SW 1271 (cell line): ENCODE measurements at regions not wholly inside any gene's neighbourhood (a gene's known extent, or its start where the extent isn't known, plus 50 kb on each side); places are given as distances from the start of the nearest gene placed in this dataset.
A peak's percentile ranks its signal among the peaks of the same experiment; 100 is the strongest.
"Not testable (repeated sequence)": the region's sequence is repeated elsewhere in the genome, so short reads cannot be mapped to it uniquely, and the experiment has no call there.

Source experiments
- DNase-seq, 2 experiments: peaks; one replicate each; lab custom pipeline; 2025; lab: John Stamatoyannopoulos, UW

DNA sequence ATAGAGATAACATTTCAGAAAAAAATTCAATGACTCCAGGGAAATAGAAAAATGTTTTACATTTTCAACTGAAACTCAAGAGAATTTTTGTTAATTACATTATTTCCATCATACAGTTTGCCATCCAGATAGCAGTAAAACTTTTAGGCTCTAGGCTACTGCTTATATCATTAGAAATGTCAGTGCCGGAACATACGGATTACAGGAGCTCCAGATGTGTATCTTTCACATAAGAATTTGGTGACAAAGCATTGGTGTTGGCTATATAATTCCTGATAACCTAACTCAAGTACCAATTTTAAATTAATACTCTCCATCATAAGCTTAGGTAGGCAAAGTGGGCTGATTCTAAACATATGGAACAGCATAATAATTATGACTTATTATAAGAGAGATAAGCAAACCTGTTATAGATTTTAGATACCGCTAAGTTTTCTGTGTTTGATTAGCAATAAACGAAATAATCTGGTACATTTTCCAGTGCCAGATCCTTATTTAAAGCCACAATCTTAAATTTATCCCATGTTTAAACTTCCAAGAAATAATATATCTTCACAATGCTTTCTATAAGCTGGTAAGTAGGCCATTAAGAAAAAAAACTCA is 637.9 kb downstream of the NXPH1 start:
- DNase-seq, result no peak

DNA sequence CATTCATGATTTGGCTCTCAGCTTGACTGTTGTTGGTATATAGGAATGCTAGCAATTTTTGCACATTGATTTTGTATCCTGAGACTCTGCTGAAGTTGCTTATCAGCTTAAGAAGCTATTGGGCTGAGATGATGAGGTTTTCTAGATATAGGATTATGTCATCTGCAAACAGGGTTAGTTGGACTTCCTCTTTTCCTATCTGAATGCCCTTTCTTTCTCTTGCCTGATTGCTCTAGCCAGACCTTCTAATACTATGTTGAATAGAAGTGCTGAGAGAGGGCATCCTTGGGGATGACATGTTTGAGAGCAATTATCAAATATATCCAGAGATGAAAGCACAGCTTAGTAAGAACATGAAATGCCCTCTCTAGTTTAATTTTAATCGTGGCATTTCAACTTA is 642.4 kb downstream of the NXPH1 start:
- DNase-seq, result not testable (repeated sequence)

DNA sequence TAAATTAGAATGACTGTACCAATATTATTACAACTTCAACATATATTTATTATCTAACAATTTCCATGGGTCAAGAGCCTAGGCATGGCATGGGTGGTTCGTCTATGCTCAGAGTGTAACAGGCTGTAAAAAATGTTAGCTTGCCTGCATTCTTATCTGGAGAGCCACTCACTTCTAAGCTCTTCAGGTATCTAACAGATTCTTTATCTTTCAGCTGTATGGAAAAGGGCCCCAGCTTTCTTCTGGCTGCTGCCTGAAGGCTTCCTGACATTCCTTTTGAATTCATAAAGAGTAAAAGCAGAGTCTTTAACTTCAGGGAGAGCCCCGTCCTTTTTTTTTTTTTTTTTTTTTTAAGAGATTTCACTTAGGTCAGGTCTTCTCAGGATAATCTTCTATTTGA is 648.8 kb downstream of the NXPH1 start:
- no peak for DNase-seq

DNA sequence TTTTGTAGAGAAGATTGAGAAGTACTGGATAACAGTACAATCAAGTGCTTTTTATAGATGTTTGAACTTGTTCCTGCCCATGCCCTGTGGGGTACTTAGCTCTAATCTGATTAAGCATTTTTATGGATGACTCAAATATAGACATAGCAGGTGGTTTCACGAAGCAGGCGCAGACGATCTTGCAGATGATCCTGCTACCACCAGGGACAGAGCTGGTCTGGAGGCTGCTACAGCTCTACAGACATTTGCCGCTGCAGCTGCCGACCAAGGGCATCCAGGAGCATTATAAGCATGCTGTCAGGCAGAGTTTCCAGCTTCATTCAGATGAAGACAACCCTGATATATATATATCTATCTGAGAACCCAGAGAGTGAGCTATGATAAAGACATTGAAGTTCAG is 650.4 kb downstream of the NXPH1 start:
- DNase-seq, result no peak

DNA sequence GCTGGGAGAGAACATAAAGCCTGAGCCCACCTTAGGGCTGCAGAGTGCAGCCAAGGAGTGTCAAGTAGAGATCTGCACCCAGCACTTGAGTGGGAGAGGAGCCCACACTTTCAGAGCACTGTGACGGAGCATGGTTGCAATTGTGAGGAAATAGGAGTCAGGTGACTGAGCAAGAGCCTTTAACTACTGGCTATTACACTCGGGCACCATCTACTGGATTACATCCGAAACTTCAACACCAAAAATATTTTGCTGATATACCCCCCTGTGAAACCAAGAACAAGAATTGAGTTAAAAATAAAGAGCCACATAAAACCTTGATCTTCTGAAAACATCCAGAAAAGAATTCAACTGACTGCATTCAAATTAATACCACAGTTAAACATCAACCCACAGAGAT is 657.9 kb downstream of the NXPH1 start:
- DNase-seq, result peak in 1 of 2 experiments; percentile 11

DNA sequence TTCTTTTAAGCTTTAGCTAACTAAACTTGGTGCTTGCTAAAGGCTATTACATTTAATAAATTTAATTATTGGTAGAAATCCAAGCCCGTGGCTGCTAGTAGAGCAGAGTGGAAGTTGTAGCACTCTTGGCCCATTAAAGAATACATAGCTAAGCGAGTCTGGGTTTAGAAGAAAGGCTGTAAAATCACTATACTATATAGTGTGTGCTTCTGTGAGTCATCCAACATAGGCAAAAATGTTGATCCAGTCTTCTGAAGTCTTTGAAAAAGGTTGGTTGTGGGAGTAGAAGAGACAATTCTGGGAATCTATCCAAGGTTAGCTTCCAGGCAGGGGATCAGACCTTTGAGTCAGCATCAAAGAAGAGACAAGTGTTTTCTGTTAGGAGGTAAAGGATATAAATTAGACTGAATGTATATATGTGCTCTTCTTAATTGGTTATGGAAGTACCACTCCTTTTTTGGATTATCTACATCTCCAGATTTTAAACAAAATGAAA is 664.2 kb downstream of the NXPH1 start:
- DNase-seq, result no peak

DNA sequence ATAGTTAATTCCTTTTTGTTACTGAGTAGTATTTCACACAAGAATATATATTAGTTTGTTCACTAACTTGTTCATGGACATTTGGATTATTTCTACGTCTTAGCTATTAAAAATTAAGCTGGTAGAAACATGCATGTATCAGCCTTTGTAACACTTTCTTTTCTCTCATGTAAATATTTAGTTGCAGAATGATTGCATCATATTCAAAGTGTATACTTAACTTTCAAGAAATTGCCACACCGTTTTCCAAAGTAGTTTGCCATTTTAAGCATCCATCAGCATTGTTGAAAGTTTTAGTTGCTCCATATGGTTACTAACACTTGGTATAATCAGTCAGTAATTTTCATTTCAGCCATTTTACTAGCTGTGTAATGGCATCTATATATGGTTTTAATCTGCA is 666.9 kb downstream of the NXPH1 start:
- no peak for DNase-seq

DNA sequence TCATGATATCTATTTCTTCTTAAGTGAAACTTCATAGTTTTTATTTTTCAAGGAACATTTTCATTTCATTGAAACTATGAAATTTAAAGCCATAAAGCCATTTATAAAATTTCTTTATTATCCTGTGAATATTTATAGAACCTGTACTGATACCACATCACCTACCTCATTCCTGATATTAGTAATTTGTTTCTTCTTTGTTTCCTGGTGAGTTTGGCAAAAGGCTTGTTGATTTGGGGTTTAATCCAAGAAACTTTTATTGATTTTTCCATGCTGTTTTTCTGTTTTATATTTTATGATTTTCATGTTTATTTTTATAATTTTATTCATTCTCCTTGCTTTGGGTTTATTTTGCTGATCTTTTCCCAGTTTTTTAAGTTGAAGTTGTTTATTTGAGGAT is 669.4 kb downstream of the NXPH1 start:
- DNase-seq, result no peak

DNA sequence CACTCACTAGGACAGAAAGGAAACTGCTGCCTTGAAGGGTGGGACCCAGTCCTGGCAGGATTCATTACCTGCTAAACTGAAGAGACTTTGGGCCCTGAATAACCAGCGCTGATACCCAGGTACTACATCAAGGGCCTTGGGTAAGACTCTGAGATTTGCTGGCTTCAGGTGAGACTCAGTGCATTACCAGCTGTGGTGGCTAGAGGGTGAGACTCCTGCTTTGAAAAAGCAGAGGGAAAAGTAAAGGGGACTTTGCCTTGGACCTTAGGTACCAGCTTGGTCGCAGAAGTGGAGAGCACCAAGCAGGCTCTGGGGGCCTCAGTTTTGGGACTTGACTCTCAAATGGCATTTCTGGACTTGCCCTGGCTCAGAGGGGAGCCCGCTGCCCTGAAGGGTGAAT is 673.3 kb downstream of the NXPH1 start:
- no peak for DNase-seq

DNA sequence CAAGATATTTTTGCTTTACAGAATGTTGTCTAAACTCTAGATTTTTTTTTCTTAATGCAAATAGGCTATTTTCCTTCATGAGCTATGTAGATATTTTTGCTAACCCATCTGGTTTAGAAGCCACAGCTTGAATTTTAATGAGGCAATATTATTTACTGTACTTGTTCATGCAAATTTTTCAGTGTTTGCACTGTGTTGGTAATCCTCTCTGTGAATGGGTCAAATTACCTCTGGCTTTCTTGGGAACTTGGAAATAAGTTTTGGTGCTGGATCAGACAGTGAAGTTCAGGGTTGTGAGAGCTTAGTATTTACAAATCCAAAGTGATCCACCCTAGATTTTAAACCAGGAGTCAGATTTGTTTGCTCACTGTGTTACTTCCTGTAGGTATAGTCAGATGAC is 686.9 kb downstream of the NXPH1 start:
- DNase-seq, result no peak

DNA sequence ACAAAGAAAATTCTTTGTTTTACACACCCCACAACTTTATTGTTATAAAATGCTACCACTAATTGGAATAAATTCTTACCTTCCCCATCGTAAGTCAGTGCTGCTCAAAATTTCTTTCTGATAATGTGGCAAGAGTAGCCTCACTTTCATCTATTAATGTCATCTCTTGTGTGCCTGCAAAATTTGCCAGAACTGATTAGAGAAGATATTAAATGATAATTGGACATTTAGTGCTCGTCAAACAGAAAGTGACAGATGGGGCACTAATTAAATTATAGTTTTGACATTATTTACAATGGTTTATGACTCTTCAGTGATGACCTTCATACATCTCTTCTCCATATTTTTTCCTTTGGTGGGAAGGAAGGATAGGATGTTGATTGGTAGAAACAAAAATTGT is 690.9 kb downstream of the NXPH1 start:
- no peak for DNase-seq

DNA sequence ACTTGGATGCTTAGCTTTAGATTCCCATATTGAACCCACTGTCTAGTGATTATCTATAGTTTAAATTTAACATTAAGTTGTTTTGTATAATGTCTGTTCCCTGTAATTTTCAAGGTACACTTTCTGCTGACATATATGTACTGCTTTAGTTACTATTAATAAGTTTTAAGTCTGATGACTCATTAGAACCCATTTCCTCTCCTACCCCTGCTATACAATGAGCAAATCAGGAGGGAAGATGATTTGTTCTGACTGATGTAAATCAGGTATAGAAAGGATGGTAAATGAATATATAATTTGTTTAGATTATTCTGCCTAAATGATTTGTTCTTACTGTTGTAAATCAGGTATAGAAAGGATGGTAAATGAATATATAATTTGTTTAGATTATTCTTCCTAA is 691.8 kb downstream of the NXPH1 start:
- no peak for DNase-seq

DNA sequence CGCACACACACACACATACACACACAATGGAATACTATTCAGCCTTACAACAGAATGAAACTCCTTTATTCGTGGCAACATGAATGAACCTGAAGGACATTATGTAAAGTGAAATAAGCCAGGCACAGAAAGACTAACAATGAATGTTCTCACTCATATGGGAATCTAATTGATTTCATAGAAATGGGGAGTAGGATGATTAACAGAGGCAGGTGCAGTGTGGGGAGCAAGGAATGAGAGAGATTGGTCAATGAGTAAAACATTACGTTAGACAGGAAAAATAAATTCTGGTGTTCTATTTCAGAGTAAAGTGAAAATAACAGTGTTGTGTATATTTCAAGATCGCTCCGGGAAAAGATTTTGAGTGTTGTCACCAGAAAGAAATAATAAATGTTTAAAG is 694.5 kb downstream of the NXPH1 start:
- DNase-seq, result no peak

DNA sequence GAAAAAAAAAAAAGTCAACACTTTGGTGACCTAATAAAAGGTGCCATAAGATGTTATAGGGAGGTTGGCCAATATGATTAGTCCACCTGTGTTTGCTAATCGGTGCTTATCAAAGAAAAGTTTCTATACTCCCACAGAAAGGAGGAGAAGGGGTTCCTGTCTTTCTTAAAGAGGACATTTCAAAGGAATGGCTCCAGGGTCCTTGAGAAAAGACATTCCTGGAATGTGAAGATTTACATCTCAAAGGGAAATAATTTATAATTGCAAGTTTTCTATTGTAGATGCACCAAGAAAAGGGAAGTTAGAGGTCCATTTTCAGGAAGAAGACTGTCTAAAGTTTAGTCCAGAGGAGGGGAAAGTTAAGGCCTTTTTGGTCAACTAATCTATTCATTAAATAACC is 715.3 kb downstream of the NXPH1 start:
- no peak for DNase-seq

DNA sequence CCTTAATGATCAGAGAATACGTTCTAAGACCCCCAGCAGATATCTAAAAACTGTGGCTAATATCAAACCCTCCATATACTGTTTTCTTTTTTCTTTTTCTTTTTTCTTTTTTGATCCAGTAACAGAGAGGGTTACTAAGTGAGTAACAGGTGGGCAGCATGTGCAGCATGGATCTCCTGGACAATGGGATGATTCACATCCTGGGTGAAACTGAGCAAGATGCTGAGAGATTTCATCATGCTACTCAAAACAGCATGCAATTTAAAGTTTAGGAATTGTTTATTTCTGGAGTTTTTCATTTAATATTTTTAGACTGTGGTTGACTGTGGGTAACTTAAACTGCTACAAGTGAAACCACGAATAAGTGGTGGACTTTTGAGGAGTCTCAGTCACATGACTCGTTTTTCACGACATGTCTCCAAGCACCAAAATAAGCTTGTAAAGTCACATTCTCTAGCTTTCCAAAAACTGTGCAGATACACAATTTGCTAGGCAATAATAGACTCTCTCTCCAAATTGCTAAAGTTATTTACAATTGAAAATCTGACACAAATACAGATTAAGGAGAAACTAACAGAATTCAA is 716.2 kb downstream of the NXPH1 start:
- peak in 1 of 2 experiments; percentile 37 for DNase-seq

DNA sequence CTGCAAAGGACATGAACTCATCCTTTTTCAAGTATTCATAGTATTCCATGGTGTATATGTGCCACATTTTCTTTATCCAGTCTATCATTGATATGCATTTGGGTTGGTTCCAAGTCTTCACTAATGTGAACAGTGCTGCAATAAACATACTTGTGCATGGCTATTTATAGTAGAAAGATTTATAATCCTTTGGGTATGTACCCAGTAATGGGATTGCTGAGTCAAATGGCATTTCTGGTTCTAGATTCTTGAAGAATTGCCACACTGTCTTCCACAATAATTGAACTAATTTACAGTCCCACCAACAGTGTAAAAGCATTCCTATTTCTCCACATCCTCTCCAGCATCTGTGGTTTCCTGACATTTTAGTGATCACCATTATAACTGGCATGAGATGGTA is 730.3 kb downstream of the NXPH1 start:
- DNase-seq, result not testable (repeated sequence)

DNA sequence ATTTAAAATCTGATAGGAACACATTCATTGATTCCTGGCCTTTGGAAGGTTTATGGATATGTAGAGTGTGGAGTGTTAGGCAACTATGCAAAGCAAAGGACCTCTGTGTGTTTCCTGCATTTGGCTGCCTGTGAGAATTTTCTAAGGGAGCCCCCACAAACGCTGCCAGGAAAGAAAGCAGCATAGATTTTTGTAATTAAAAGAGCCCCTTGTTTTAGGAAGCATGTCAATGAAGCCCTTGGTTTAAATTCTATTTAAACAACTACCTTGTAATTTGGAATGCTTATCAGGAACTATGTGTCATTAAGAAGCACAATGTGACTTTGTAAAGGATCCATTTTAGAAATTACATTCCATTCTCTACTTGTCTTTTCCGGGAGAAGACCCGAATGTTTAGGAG is 742.5 kb downstream of the NXPH1 start:
- DNase-seq, result no peak

DNA sequence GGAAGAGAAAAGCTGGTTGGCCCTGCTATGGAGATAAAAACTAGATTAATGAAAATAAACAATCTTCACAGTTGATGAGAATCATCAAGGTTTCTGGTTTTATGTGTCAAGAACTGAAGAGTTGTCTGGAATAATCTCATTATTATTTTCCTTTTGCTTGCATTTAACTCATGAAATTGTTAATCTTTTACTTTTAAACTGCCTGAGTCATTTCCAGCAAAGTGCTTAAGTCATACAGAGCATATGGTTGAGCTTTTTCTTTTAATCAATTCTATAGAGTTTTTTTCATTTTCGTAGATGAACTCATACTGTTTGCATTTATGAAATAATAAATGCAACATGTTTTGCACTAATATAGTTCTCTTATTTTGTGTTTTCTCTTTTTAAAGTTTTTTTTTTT is 747.9 kb downstream of the NXPH1 start:
- DNase-seq, result no peak

DNA sequence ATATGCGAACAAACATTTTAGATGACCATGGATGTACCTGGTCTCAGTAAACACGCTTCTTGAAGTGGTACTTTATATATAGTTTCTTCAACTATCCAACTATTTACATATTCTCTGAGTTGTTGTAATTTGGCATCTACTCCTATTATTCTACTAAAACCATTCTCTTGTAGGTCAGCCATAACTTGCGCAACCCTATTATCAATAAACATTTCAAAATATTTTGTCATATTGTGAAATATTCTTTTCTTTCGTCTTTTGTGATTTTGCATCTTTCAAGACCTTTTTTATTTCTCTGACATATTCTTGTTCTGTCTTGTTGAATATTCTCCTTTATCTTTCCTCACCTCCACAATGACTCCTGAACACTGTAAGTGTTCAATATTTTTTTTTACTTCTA is 753.3 kb downstream of the NXPH1 start:
- no peak for DNase-seq

DNA sequence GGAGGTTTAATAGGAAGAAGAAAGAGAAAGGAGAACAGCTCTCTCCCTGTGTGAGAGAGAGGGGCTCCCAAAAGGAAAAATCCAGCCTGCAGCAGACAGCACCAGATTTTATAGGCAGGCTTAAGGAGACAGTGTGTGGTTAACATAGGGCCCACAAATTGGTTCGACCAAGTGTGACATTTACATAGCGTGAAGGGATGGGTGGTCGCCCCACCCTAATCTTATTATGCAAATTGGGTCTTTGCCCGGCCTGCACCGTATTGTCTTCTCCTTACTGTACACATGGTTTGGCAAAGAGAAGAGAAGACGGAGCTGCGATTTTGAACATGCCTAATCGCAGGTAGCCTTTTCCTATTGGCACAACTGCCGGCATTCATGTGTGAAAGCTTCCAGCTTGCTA is 756.3 kb downstream of the NXPH1 start:
- DNase-seq, result no peak

DNA sequence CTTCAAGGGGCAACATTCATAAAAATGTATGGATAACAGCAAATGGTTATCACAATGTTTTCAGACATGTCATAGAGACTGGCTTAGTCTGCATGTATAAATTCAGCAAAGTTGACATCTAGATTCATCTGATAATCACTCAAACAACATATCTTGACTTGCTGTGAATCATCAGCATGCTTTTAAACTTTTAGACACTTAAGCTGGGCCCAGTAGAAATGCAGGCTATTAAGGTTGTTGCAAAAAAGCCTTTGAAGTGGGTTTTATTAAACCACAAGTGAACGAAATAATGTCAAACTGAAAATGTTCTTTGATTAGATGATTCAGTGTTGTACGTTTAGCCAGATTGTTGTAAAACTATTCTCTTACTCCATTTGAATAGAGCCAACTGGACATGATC is 759.6 kb downstream of the NXPH1 start:
- DNase-seq, result no peak

DNA sequence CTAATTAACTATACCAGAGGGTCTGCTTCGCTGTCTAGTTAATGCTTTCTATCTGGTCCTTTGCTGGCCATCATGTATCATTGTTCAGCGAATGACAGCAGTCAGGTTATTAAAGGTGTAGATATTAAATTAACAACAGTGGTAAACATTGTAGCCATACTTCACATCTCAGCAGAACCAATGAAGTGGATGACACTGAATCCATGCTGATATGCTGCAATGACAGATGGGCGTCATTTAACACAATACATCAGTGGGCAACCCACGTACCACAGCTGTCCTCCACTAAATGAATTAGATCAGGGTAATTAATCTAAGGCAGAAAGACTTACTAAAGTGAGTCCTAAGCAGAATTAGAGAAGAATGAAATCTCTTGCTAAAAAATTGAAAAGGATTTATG is 767.2 kb downstream of the NXPH1 start:
- DNase-seq, result no peak

DNA sequence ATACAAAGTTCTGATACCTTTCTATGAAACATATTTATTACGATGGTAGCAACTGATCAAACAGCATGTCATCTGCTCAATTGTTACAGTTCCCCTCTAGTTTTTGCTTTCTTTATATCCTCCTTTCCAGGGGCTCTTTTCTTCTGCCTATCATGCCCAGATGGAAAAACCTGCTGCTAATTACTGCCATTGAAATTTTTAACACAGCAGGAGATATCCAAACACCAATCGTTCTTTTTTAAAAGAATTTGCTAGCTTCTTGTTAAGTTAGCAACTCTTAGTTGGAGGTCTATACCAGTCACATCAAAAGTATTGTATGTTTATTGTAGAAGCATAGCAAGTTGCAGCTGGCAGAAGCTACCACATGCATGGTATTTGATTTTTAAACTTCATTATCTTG is 768.5 kb downstream of the NXPH1 start:
- DNase-seq, result no peak

DNA sequence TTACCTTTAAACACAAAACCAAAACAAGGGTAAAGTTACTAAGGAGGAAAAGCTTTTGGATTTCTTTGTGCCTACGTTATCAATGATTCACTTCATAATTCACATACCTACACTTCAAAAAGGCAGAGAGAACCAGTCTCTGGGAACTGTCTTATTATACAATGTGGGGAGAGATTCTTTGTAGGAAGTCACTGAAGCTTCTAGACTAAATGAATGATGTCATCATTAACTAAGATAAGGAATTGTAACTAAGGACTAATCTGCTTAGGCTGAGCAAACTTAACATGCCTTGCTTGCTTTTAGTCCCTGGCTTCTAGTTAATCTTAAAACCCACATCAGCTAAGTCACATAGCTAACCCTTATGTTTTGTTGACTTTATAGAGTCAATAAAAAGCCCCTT is 771.2 kb downstream of the NXPH1 start:
- no peak for DNase-seq
